ENCODE measurements at regions not wholly inside any gene's neighbourhood (a gene's known extent, or its start where the extent isn't known, plus 50 kb on each side); places are given as distances from the start of the nearest gene placed in this dataset.
"Not testable (repeated sequence)": the region's sequence is repeated elsewhere in the genome, so short reads cannot be mapped to it uniquely, and the experiment has no call there.

DNA sequence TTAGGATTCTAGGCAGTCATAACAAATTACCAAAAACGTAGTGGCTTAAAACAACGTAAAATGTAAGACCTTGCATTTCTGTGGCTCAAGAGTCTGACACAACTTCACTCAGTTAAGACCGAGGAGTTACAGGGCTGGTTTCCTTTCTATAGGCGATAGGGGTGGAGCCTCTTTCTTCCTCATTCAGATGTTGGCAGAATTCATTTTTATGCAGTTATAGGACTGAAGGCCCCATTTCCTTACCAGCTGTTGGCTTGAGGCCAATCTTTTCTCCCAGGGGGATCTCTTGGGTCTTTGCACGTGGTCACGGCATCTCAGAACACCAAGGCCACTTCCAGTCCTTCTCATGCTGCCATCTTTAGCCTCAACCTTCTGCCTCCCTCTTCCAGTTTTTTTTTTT is 145.2 kb downstream of the KCNJ2 start:
- intact Hi-C loops (cut with DNase I) = loop anchor here (5.0 to 10.0 kb wide), 2 partner anchors 142 to 240 kb away; no protein-coding TSS in a partner anchor

DNA sequence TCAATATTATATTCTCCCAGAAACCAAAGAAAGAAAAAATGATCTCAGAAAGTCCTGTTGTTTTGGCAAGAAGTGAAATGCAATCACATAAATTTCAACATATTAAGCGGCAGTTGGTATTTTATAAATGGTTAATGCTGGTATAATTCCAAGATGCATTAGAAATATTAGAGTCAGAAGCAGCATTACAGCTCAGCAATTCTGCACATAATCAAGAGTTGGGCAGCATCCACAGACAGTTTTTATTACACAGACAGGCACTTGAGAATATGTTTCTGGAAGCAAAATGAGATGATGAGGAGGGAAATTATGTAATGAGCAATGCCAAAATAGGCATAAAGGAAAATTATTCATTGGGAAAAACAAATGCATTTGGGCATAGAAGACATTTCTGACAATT is 148.1 kb downstream of the KCNJ2 start:
- ATAC-seq (ENCODE audit: poor library complexity) (no peak), DNase-seq (no peak)
- intact Hi-C loops (cut with DNase I) = loop anchor here (10.0 kb wide), 1 partner anchor 237 kb away; no protein-coding TSS in a partner anchor

More for the DNA sequence above, 145.2 kb downstream of the KCNJ2 start:
- DNase-seq (no peak), ATAC-seq (ENCODE audit: poor library complexity) (no peak)

DNA sequence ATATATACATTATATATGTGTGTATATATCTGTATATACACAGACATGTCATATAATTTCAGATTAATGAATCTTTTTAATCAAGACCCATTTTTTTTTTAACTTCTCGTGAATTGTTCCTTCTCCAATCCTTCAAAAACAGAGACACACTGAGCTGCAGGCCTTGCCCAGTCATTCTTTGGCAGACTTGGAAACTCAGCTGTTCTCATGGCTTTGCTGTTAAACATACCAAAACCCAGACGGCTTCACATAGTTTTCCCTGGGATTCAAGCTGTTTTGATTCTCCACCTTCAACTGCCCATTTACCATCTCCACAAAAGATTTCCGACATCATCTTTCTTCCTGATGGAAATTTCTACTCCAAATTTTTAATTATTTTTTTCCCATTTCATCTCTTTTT is 148.7 kb downstream of the KCNJ2 start:
- intact Hi-C loops (cut with DNase I) = loop anchor here (10.0 kb wide), 1 partner anchor 237 kb away; no protein-coding TSS in a partner anchor
- DNase-seq (no peak), ATAC-seq (ENCODE audit: poor library complexity) (no peak)

DNA sequence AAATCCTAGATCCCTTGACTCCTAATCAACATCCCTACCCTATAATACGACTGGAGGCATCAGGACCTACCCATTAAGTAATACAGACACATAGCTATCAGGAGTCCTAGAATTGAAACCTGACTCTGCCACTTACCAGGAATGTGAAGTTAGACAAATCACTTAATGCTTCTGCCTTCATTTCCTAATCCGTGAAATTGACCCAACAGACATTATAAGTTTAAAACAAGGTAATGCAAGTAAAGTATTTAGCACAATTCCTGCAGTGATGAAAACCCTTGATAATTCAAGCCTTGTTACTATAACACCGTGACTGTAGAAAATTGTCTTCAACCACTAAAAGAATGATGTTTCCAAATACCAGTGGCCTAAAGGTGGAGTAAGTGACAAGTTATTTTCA is 150.2 kb downstream of the KCNJ2 start:
- no peak for ATAC-seq (ENCODE audit: poor library complexity)
- DNase-seq = no peak
- intact Hi-C loops (cut with DNase I) = loop anchor here (10.0 kb wide), 1 partner anchor 235 kb away; no protein-coding TSS in a partner anchor

DNA sequence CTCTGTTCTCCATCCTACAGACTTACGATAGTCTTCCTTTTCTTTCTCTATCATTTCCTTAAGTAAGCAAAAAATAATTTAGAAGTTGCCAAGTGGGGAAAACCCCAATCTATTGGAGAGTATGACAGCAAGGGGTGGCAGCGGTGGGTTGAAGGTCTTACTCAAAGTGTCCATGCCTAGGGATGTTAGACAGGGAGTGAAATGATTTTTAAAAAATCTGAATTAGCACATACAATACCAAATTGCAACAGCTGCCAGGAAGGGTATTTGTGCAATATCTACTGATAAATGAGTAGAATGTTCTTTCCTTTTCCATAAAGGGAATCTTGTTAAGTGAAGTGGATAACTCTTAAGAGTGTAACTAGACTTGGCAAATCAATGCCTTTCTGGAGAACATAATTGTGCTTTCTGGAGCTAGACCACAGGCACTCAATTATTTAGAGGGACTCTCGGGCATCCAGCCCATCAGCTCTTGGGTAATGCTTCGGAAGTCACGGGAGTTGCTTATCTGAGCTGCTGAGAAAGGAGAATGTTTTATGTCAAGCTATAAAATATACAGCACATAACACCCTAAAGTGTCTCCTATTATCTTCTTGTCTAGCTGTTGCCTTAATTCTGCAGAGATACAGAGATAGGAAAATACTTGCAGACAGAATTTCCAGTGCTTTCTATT is 151.5 kb downstream of the KCNJ2 start:
- intact Hi-C loops (cut with DNase I) = no loop called here
- DNase-seq (peak; percentile 50), ATAC-seq (ENCODE audit: poor library complexity) (peak; percentile 81)

DNA sequence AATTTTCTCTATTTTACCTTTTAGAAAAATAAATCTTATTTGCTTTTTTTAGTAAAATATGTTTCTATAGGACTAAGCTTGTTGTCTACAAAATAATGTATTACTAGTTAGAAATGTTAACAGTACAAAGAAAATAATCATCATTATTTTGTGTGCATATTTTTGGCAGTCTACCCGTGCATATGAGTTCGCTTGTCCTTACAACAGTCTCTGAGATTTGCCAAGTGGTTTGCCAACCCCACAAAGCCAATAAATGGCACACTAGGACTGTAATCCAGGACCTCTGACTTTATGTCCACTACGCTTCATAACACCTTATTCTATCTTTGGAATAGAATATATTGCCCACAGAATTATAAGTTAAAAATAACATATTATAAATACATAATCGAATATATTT is 152.0 kb downstream of the KCNJ2 start:
- DNase-seq = no peak
- peak; percentile 51 for ATAC-seq (ENCODE audit: poor library complexity)
- intact Hi-C loops (cut with DNase I) = no loop called here

DNA sequence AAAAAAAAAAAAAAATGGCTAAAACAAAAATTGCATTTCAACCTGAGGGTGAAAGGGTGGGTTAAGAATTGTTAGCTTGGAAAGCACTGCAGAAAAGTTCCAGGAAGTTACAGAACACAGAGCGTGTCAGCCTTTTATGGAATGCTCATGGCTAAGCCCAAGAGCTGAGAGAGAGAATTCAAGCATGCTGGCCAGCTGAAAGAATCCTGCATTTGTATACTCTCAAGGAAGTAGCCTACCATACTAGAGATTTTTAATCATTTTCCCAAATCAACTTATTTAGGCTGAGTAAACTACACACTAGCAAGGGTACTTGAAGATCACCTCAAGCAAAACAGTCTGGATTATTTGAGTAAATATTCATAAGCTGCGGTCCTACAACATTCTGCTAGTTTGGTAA is 153.9 kb downstream of the KCNJ2 start:
- ATAC-seq (ENCODE audit: poor library complexity) (no peak), DNase-seq (no peak)
- intact Hi-C loops (cut with DNase I) = no loop called here

DNA sequence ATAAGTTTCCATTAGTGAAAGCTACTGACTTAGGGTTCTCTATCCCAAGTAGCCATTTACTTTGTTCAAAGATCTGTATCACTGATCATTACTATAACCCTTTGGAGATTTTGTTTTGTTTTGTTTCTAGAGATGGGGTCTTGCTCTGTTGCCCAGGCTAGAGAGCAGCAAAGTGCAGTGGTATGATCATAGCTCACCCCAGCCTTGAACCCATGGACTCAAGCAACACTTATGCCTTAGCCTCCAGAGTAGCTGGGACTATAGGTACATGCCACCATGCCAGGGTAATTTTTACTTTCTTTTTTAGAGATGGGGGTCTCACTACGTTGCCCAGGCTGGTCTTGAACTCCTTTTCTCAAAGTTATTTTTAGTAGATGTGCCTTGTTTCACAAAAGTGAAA is 154.7 kb downstream of the KCNJ2 start:
- ATAC-seq (ENCODE audit: poor library complexity) (no peak), DNase-seq (no peak)
- intact Hi-C loops (cut with DNase I) = no loop called here

DNA sequence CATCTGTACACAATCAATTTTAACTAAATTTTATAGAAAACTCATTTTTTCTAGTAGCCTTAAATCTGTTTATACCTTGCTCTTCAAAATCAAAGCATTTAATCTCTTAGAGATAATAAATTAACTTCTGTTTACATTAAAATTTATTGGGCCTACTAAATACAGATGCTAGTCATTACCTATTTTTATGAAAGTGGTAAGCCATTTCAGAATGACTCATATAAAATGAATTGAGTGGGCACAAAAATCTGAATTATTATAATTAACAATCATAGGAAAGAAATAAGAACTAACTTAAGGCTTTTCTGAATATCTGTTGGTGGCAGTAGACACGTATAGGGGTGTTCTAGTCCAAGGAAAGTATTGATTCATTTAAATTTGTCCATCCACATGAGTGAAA is 157.9 kb downstream of the KCNJ2 start:
- intact Hi-C loops (cut with DNase I) = no loop called here
- DNase-seq (no peak), ATAC-seq (ENCODE audit: poor library complexity) (no peak)

DNA sequence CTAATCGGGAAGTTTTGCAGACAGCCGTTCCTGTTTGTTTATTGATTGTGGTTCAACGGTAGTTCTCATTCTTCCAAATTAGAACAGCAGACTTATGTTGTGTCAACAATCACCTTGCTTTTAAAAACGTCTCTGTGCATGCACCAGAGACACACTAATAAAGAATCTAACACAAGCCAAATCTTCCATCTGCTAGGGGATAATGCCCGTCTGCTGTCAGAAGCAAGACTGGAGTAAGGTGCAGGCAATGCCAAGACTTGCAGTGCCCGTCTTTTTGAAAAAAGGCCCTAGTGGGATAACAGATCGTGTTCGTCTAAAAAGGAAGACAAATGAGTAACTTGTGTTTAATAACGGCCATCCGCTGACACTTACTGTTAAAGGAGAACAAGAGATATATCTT is 158.4 kb downstream of the KCNJ2 start:
- no peak for ATAC-seq (ENCODE audit: poor library complexity)
- intact Hi-C loops (cut with DNase I) = no loop called here

DNA sequence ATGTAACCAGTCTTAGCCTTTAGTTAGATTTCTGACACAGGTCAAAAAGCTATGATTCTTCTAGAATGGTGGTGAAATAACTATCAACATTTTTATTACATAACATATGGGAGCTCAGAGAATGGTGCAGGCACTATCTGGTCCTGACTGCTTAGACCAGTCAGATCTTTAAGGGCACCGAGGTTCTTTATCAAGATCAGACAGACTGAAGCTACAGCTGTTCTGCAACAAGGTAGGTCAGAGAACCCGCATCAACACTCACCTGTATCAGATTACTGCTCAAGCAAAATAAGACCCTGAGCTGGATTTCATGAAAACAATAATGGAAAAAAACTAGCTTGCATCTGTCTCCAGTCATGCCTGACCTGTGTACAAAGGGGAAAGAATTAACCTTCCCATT is 160.4 kb downstream of the KCNJ2 start:
- ATAC-seq (ENCODE audit: poor library complexity) (no peak), DNase-seq (no peak)
- intact Hi-C loops (cut with DNase I) = loop anchor here (10.0 kb wide), 1 partner anchor 145 kb away; no protein-coding TSS in a partner anchor

More for the DNA sequence above, 158.4 kb downstream of the KCNJ2 start:
- no peak for DNase-seq

DNA sequence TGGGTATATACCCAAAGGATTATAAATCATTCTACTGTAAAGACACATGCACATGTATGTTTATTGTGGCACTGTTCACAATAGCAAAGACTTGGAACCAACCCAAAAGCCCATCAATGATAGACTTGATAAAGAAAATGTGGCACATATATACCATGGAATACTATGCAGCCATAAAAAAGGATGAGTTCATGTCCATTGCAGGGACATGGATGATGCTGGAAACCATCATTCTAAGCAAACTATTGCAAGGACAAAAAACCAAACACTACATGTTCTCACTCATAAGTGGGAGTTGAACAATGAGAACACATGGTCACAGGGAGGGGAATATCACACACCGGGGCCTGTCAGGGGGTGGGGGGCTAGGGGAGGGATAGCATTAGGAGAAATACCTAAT is 161.7 kb downstream of the KCNJ2 start:
- not testable (repeated sequence) for ATAC-seq (ENCODE audit: poor library complexity); DNase-seq
- intact Hi-C loops (cut with DNase I) = loop anchor here (10.0 kb wide), 1 partner anchor 144 kb away; no protein-coding TSS in a partner anchor

DNA sequence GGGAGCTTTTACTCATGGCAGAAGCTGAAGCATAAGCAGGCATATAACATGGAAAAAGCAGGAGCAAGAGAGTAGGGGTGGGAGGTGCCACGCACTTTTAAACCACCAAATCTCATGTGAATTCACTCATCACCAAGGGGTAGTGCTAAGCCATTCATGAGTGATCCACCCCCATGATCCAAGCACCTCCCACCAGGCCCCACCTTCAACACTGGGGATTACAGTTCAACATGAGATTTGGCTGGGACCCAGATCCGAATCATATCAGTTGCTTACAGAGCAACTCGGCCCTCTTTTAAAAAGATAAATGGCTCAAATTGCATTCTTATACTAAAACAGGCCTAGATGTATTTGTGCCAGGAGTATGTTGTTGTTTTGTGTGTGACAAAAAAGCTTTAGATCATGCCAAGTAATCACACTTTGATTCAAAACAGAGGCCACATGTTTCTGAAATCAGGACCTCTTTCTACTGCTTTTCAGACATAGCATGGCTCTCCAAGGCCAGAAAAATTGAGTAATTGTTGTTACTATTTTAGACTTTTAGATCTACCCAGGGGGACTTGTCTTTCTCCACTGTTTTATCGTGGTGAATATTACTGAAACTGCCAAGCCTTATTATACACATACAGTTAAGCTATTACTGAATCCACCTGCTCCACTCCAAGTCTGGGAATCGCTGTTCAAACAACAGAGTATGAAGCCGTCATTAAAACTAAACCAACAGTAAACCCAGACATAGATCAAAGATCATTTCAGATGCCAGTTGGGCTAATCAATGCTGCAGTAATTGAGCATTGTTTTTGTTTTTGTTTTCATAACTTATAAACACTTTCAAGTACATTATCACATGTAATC is 163.3 kb downstream of the KCNJ2 start:
- no peak for ATAC-seq (ENCODE audit: poor library complexity)
- intact Hi-C loops (cut with DNase I) = loop anchor here (10.0 kb wide), 1 partner anchor 142 kb away; no protein-coding TSS in a partner anchor
- no peak for DNase-seq

DNA sequence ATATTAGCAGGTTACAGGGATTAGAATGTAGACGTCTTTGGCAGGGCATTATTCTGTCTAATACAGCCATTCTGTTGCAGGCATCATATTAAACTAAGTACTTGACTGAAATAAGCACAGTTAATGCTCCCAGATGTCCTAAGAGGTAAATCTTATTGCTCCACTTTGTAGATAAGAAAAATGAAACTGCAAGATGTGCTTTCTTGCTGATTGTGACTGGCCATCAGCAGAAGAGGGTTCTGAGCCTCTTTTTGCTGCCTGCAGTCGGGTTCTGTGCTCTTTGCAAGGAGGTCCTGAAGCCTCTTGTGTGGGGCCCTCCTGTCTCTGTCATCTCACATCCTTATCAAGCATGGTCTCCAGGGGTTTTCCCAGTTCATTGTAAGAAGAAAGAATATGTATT is 167.1 kb downstream of the KCNJ2 start:
- intact Hi-C loops (cut with DNase I) = loop anchor here (10.0 kb wide), 1 partner anchor 138 kb away; no protein-coding TSS in a partner anchor
- no peak for ATAC-seq (ENCODE audit: poor library complexity)
- DNase-seq = no peak

DNA sequence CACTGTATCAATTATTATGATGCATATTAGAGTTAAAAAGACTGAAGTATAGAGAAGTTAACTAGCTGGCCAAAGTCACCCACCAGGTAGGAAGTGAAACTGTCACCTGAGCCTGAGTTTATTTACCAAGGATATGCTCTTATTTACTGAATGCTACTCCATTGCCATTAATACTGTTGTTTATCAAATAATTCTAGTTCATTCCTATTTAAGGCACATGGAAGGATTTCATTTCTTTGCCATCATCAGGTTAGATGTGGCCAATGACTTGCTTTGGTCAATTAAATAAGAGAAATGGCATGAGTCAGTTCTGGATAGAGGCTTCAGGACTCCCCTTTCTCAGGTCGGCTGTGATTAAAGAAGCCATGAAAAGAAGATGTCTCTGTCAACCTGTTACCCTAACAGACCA is 169.6 kb downstream of the KCNJ2 start:
- ATAC-seq (ENCODE audit: poor library complexity) (no peak), DNase-seq (no peak)
- intact Hi-C loops (cut with DNase I) = loop anchor here (10.0 kb wide), 1 partner anchor 136 kb away; no protein-coding TSS in a partner anchor

DNA sequence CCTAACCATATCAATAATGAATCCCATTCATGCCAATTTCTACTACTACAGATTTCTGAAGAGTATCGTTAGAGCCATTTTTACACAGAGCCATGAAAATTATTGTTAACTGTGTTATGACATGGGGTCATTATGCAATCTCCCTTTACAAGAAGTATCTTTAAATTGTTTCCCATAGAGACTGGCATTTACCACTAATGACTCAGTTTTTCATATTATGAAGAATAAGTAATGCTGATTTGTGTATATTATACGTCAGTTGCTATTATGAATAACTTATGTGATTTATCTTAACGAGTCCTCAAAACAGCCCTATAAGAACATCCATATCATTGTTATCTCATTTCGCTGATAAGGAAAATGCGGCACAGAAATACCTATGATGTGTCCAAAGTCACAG is 173.8 kb downstream of the KCNJ2 start:
- intact Hi-C loops (cut with DNase I) = no loop called here
- no peak for ATAC-seq (ENCODE audit: poor library complexity)
- no peak for DNase-seq

DNA sequence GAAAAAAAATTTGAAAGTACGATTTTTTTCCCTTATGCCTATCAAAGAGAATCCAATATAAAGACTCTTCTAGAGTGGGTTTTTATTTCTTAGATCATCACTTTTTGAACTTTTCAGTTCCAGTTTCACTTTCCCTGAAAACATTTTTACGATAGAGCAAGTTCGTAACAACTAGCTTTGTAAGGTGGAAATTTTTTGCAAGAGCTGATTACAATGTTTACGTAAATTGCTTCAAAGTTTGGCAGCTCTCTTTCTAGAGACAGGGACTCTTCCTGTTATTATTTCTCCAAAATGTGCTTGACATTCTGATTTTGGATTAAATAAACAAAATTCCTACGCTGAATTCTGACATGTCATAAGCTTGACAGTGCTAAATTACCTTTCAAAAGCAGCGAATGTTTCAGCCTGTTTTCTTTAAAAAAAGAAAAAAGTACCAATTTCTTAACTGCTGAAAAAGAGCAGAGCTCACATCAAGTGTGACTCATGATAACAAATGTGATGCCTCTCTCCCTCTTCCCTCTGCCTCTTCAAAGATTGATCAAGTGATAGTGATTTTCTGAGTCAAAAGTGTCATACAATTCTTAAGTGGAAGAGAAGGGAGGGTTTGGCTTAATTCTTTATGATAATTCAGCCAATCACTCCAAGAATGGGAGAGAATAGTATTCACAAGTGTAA is 175.2 kb downstream of the KCNJ2 start:
- ATAC-seq (ENCODE audit: poor library complexity) (no peak), DNase-seq (no peak)
- intact Hi-C loops (cut with DNase I) = no loop called here

DNA sequence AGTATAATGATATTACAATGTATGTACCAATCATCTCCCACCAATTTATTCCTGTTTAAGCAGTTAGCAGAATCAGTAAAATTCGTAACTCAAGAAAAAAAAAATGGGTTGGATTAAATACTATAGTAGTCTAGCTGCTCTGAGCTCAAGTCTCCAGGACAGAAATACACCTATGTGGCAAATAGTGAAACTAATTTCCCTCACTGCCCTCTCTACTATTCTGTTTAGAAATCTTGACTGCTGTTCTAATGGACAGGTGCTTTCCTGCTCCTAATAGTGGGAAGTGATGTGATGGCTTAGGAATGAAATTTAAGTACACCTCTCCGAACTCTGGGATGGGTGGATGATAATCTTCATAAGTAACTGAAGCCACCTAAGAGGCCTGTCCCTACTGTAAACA is 175.7 kb downstream of the KCNJ2 start:
- intact Hi-C loops (cut with DNase I) = no loop called here
- ATAC-seq (ENCODE audit: poor library complexity) (no peak), DNase-seq (no peak)

DNA sequence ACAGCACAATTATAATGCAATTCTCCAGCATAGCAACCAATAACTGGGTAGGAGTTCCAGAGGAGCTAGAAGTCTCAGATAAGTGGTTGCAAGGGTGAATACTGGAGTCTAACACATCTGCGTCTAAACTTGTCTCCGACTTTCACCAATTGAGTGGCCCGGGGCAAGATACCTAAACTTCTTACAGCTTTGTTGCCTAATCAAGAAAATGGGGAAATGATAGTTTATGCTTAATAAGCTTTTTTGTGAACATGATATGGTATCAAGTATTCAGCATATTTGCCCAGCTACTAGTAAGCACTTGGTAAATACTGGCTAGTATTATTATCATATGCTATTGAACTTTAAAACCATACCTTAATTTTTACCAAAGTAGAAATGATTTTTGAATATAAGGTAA is 183.5 kb downstream of the KCNJ2 start:
- intact Hi-C loops (cut with DNase I) = no loop called here
- DNase-seq = no peak
- no peak for ATAC-seq (ENCODE audit: poor library complexity)

All from Right ventricle myocardium superior (tissue), 1 donor.